ENCODE measurements at regions not wholly inside any gene's neighbourhood (a gene's known extent, or its start where the extent isn't known, plus 50 kb on each side); places are given as distances from the start of the nearest gene placed in this dataset.

DNA sequence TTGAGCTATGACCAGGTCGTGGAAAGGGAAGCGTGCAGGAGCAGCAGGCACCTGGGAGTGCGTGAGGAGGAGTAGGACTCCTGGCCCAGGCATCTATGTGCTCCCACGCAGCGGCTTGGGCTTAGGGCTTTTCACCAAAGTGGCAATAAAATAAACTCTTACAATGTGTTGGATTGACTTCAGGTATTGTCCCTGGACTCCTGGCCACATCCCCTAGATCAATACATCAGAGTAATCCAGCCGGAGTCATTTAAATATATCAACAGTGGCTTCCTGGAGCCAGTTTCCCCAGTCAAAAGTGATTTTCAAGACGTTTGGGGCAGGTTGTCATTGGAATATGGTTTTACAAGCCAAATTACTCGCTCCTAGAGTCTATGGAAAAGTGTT lies 344.4 kb downstream of the WDR11 start:
- no peak for TF ChIP-seq POLR2A (IDR thresholded peaks at IDR 0.05; ENCODE audit: borderline replicate concordance, extremely low read depth, insufficient read depth, insufficient read length)
- TF ChIP-seq POLR2AphosphoS5 (IDR thresholded peaks at IDR 0.05; ENCODE audit: low read depth, low read length): no peak
- no peak for TF ChIP-seq JUND (IDR thresholded peaks at IDR 0.05)
- TF ChIP-seq, protein P1, sequence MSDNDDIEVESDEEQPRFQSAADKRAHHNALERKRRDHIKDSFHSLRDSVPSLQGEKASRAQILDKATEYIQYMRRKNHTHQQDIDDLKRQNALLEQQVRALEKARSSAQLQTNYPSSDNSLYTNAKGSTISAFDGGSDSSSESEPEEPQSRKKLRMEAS (IDR thresholded peaks at IDR 0.05): no peak
